Uterus (tissue), 3 donors: ENCODE measurements at regions not wholly inside any gene's neighbourhood (a gene's known extent, or its start where the extent isn't known, plus 50 kb on each side); places are given as distances from the start of the nearest gene placed in this dataset.

Experiments used
- DNase-seq, 2 donors: peaks; one replicate each; pipeline ENCODE4 v3.0.0-alpha.2; 2019 to 2020
- H3K27ac ChIP-seq, 2 donors: fragments of 200-600 bp; sonication (generic); 1 replicate in 1 of 2; 2 replicates in 1 of 2; pipeline ENCODE4 v1.5.1; 2016 to 2018
- H3K27me3 ChIP-seq, 2 donors: fragments of 200-600 bp; sonication (generic); one replicate each; pipeline ENCODE4 v1.5.1; 2018 to 2019; ENCODE audit warnings: control low read depth in 1 of 2
- H3K36me3 ChIP-seq, 2 donors: fragments of 200-600 bp; sonication (generic); one replicate each; pipeline ENCODE4 v1.5.1; 2019; ENCODE audit warnings: control low read depth in 1 of 2
- H3K4me1 ChIP-seq, 2 donors: fragments of 200-600 bp; sonication (generic); one replicate each; pipeline ENCODE4 v1.5.1; 2018 to 2019; ENCODE audit warnings: control low read depth in 1 of 2
- H3K4me3 ChIP-seq, 2 donors: fragments of 200-600 bp; sonication (generic); 1 replicate in 1 of 2; 2 replicates in 1 of 2; pipeline ENCODE4 v1.5.1; 2018 to 2019; ENCODE audit warnings: mild to moderate bottlenecking in 1 of 2
- H3K9me3 ChIP-seq, 2 donors: fragments of 200-600 bp; sonication (generic); one replicate each; pipeline ENCODE4 v1.5.1; 2019; ENCODE audit warnings: control low read depth in 1 of 2
- CTCF ChIP-seq, 4 experiments: fragments of 200-600 bp in 2 of 4; fragments of 450-650 bp in 2 of 4; sonication (generic) in 2 of 4; IDR thresholded peaks; one replicate each; pipeline ENCODE4 v1.5.1; 2016 to 2019; ENCODE audit warnings: antibody characterized with exemption in 4 of 4, mild to moderate bottlenecking in 2 of 4, moderate library complexity in 1 of 4
- POLR2A ChIP-seq, 2 donors: fragments of 450-650 bp; IDR thresholded peaks; one replicate each; pipeline ENCODE4 v1.6.1; 2016; ENCODE audit warnings: antibody characterized with exemption in 2 of 2, mild to moderate bottlenecking in 1 of 2, moderate library complexity in 1 of 2
- intact Hi-C: fragments of 100-400 bp; cut with DNase I; formaldehyde crosslinking; loops from one replicate; pipeline ENCODE4 v1.15.1; 2023; ENCODE audit warnings: low total_unique reads
- donor health status: DM: yes; HTN: yes; CAD: no.

DNA sequence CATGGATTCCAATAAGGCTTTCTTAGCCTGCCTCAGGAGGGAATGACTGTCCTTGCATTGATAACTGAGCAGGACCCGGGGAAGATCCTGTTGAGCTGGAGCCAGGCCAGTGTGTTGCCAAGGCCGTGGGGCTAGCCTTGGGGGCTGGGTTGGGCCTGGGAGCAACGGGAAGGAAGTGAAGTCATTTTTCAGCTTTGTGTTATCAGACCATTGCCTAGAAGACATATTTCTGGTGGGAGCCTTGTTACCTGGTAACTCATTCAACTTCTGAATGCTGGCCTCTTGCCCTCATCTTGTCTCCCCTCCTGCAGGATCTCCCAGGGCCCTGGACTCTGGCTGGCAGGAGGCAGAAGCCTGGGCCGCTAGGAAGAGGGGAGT lies 92.7 kb upstream of the MGAT5 start:
- Histone ChIP-seq H3K4me3 (no peak overlapping the region), H3K27me3 (no peaks in the 10 kb centered on the region), H3K27ac (no peak overlapping the region), H3K9me3 (no peaks in the 10 kb centered on the region), H3K36me3 (no peaks in the 10 kb centered on the region), H3K4me1 (no peaks in the 10 kb centered on the region)
- DNase-seq = no peak
- intact Hi-C loops = no loop called here
- TF ChIP-seq CTCF (IDR thresholded peaks at IDR 0.05) = no peak
- TF ChIP-seq POLR2A (IDR thresholded peaks at IDR 0.05) = no peak

DNA sequence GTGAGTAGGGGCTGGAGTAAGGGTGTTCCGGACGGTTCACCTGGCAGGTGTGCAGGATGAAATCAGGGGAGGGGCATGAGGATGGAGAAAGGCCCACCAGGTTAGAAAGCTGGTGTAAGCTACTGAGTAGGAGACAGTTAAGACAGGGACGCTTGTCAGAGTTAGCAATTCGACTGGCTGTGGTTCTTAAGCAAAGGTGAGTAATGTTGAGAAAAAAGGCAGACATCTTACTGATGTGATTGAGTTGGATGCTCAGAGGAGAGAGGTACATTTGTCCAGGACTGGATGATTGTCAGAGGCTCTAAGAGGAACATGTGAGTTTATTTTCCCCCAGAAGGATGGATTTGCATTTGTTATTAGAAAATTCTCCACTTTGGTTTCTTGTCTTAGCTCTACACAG lies 90.5 kb upstream of the MGAT5 start:
- Histone ChIP-seq H3K4me3 (no peak overlapping the region), H3K27me3 (no peaks in the 10 kb centered on the region), H3K27ac (no peak overlapping the region), H3K36me3 (no peaks in the 10 kb centered on the region), H3K4me1 (no peaks in the 10 kb centered on the region), H3K9me3 (no peaks in the 10 kb centered on the region)
- no peak for TF ChIP-seq POLR2A (IDR thresholded peaks at IDR 0.05)
- TF ChIP-seq CTCF (IDR thresholded peaks at IDR 0.05) = no peak
- no peak for DNase-seq
- intact Hi-C loops = no loop called here

DNA sequence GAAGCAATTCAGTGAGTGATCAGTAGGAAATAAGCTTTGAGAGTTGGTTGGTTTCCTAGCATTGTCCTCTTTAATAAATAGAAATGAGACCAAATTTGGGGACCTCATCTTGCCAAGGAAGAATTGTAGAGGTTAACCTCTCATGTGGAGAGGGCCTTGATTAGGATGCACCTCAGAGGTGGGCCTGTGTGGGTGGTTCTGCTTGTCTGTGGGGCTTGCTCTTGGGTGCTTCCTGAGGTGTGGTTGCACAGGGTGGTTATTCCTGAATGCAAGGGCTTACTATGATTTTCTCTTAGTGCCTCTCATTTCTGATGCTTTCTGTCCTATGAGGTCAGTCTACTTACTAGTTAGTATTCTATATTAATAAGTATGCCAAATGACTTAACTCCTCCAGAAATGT lies 89.6 kb upstream of the MGAT5 start:
- no peak for DNase-seq
- no peak overlapping the region for H3K4me3 ChIP-seq
- no peaks in the 10 kb centered on the region for H3K4me1 ChIP-seq
- intact Hi-C loops = no loop called here
- TF ChIP-seq POLR2A (IDR thresholded peaks at IDR 0.05) = no peak
- TF ChIP-seq CTCF (IDR thresholded peaks at IDR 0.05) = no peak
- H3K27ac ChIP-seq = no peak overlapping the region
- no peaks in the 10 kb centered on the region for H3K36me3 ChIP-seq
- H3K9me3 ChIP-seq = no peaks in the 10 kb centered on the region
- H3K27me3 ChIP-seq = no peaks in the 10 kb centered on the region

DNA sequence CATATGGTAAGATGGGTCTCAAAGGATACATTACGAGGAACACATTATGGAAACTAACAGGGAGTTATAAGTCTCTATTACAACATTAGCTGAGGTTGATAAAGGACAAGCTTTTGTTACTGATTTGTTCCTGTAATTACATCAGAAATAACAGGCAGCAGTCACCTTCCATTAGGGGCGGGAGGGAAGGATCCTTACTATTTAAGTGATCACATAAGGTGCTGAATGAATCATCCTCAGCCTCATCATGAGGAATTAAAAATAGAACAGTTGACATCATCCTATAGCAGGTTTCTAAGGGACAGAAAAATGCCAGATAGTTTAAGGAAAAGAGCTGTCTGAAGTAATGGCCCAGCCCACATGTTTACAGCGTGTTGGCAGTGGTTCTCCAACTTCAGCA lies 86.9 kb upstream of the MGAT5 start:
- DNase-seq = no peak
- Histone ChIP-seq H3K4me1 (no peaks in the 10 kb centered on the region), H3K27me3 (no peaks in the 10 kb centered on the region), H3K36me3 (no peaks in the 10 kb centered on the region), H3K27ac (no peak overlapping the region), H3K4me3 (no peak overlapping the region), H3K9me3 (no peaks in the 10 kb centered on the region)
- TF ChIP-seq POLR2A (IDR thresholded peaks at IDR 0.05) = no peak
- no peak for TF ChIP-seq CTCF (IDR thresholded peaks at IDR 0.05)
- intact Hi-C loops = no loop called here

- H3K4me3 ChIP-seq = no peak overlapping the region
- no peaks in the 10 kb centered on the region for H3K4me1 ChIP-seq
- no peaks in the 10 kb centered on the region for H3K27me3 ChIP-seq
- H3K36me3 ChIP-seq = no peaks in the 10 kb centered on the region
- DNase-seq = no peak
- intact Hi-C loops = no loop called here
- no peak overlapping the region for H3K27ac ChIP-seq
- no peaks in the 10 kb centered on the region for H3K9me3 ChIP-seq
- TF ChIP-seq POLR2A (IDR thresholded peaks at IDR 0.05) = no peak
- no peak for TF ChIP-seq CTCF (IDR thresholded peaks at IDR 0.05)
These were observed 84.1 kb upstream of the MGAT5 start for GRCh38 chr2:134169788-134170187.
